DOHH2 (cell line): ENCODE measurements at regions not wholly inside any gene's neighbourhood (a gene's known extent, or its start where the extent isn't known, plus 50 kb on each side); places are given as distances from the start of the nearest gene placed in this dataset.

Experiments used
- EZH2phosphoT487 ChIP-seq: fragments of 200-600 bp; sonication (generic); IDR thresholded peaks from 2 replicates; pipeline ENCODE4 v1.6.1; 2017; ENCODE audit warnings: borderline replicate concordance, mild to moderate bottlenecking, antibody characterized with exemption, low read length, moderate library complexity, mixed read lengths
- TF ChIP-seq, protein P1 (sequence below): fragments of 200-600 bp; sonication (generic); IDR thresholded peaks from one replicate; pipeline ENCODE4 v1.5.1; 2014; ENCODE audit warnings: antibody characterized with exemption, mild to moderate bottlenecking, low read depth, low read length; ENCODE audit not compliant: poor library complexity, severe bottlenecking

GRCh38 chr11:123362941-123363340 lies 67.1 kb upstream of the GRAMD1B start:
- TF ChIP-seq, protein P1, sequence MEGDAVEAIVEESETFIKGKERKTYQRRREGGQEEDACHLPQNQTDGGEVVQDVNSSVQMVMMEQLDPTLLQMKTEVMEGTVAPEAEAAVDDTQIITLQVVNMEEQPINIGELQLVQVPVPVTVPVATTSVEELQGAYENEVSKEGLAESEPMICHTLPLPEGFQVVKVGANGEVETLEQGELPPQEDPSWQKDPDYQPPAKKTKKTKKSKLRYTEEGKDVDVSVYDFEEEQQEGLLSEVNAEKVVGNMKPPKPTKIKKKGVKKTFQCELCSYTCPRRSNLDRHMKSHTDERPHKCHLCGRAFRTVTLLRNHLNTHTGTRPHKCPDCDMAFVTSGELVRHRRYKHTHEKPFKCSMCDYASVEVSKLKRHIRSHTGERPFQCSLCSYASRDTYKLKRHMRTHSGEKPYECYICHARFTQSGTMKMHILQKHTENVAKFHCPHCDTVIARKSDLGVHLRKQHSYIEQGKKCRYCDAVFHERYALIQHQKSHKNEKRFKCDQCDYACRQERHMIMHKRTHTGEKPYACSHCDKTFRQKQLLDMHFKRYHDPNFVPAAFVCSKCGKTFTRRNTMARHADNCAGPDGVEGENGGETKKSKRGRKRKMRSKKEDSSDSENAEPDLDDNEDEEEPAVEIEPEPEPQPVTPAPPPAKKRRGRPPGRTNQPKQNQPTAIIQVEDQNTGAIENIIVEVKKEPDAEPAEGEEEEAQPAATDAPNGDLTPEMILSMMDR: no peak
- TF ChIP-seq EZH2phosphoT487: no peak
